ENCODE measurements at regions not wholly inside any gene's neighbourhood (a gene's known extent, or its start where the extent isn't known, plus 50 kb on each side); places are given as distances from the start of the nearest gene placed in this dataset.
A peak's percentile ranks its signal among the peaks of the same experiment; 100 is the strongest.
"Not testable (repeated sequence)": the region's sequence is repeated elsewhere in the genome, so short reads cannot be mapped to it uniquely, and the experiment has no call there.

- ATAC-seq; DNase-seq (ENCODE audit: low spot score); FAIRE-seq; H3K9ac ChIP-seq (ENCODE audit: insufficient read depth, low read depth, low read length); POLR2A ChIA-PET; H3K4me1 ChIP-seq (ENCODE audit: insufficient read depth, low read length); in situ Hi-C loops (cut with HindIII; ENCODE audit: extremely low pct_ligation_motif_present, low pct_unique_long_range_greater_than_20kb); H3K79me2 ChIP-seq (ENCODE audit: insufficient read depth, low read length); H3K27me3 ChIP-seq (ENCODE audit: control insufficient read depth in 1 of 2, insufficient read depth in 2 of 2, low read length in 2 of 2); H2AFZ ChIP-seq (ENCODE audit: low read length); H3K4me3 ChIP-seq (replicated peaks in 1 of 3; ENCODE audit: insufficient read depth in 1 of 3, low read depth in 2 of 3, low read length in 3 of 3); CTCF ChIA-PET (ENCODE audit: low intra/inter-chr PET ratio, low total read pairs); H3K27ac ChIP-seq (ENCODE audit: extremely low read length, insufficient read depth, low read length); H3K9me3 ChIP-seq (ENCODE audit: low read length); intact Hi-C loops (cut with micrococcal nuclease; ENCODE audit: unreplicated experiment); H3K36me3 ChIP-seq (replicated peaks in 1 of 2; ENCODE audit: control insufficient read depth in 1 of 2, insufficient read depth in 2 of 2, low read length in 2 of 2); BruUV-seq (replicated peaks); H4K20me1 ChIP-seq (ENCODE audit: insufficient read depth, low read length); H3K4me2 ChIP-seq (ENCODE audit: low read depth, low read length): not testable (repeated sequence)
- WGBS (ENCODE audit: low lambda C conversion rate) = 4% methylated on average over 3 of the region's 4 CpGs
Measured at GRCh38 chr1:120357046-120357445, 57.8 kb upstream of the NBPF8 start.

GRCh38 chr1:120356170-120356569 is 58.7 kb upstream of the NBPF8 start:
- H3K79me2 ChIP-seq (ENCODE audit: insufficient read depth, low read length); H3K27ac ChIP-seq (ENCODE audit: extremely low read length, insufficient read depth, low read length); H3K27me3 ChIP-seq (ENCODE audit: control insufficient read depth in 1 of 2, insufficient read depth in 2 of 2, low read length in 2 of 2); H3K9ac ChIP-seq (ENCODE audit: insufficient read depth, low read depth, low read length); H3K36me3 ChIP-seq (replicated peaks in 1 of 2; ENCODE audit: control insufficient read depth in 1 of 2, insufficient read depth in 2 of 2, low read length in 2 of 2); BruUV-seq (replicated peaks); H3K4me3 ChIP-seq (replicated peaks in 1 of 3; ENCODE audit: insufficient read depth in 1 of 3, low read depth in 2 of 3, low read length in 3 of 3); H3K4me1 ChIP-seq (ENCODE audit: insufficient read depth, low read length); FAIRE-seq; H3K4me2 ChIP-seq (ENCODE audit: low read depth, low read length); ATAC-seq; POLR2A ChIA-PET; H4K20me1 ChIP-seq (ENCODE audit: insufficient read depth, low read length); H2AFZ ChIP-seq (ENCODE audit: low read length); H3K9me3 ChIP-seq (ENCODE audit: low read length); intact Hi-C loops (cut with micrococcal nuclease; ENCODE audit: unreplicated experiment); in situ Hi-C loops (cut with HindIII; ENCODE audit: extremely low pct_ligation_motif_present, low pct_unique_long_range_greater_than_20kb); CTCF ChIA-PET (ENCODE audit: low intra/inter-chr PET ratio, low total read pairs): not testable (repeated sequence)
- TF ChIP-seq STAG1 (CRISPR knock-in tag; IDR thresholded peaks at IDR 0.05) = peak; percentile 49
- 14% methylated on average over 3 of the region's 8 CpGs for WGBS (ENCODE audit: low lambda C conversion rate)
- DNase-seq (ENCODE audit: low spot score) = peak; percentile 1

GRCh38 chr1:120354618-120355184 is 60.1 kb upstream of the NBPF8 start:
- H3K4me2 ChIP-seq (ENCODE audit: low read depth, low read length) = peak overlapping the region; percentile 32; the same call in 1 of the 2 replicates
- in situ Hi-C loops (cut with HindIII; ENCODE audit: extremely low pct_ligation_motif_present, low pct_unique_long_range_greater_than_20kb); FAIRE-seq; H2AFZ ChIP-seq (ENCODE audit: low read length); H3K36me3 ChIP-seq (replicated peaks in 1 of 2; ENCODE audit: control insufficient read depth in 1 of 2, insufficient read depth in 2 of 2, low read length in 2 of 2); H3K4me1 ChIP-seq (ENCODE audit: insufficient read depth, low read length); H3K9ac ChIP-seq (ENCODE audit: insufficient read depth, low read depth, low read length); BruUV-seq (replicated peaks); CTCF ChIA-PET (ENCODE audit: low intra/inter-chr PET ratio, low total read pairs); intact Hi-C loops (cut with micrococcal nuclease; ENCODE audit: unreplicated experiment); H4K20me1 ChIP-seq (ENCODE audit: insufficient read depth, low read length); H3K79me2 ChIP-seq (ENCODE audit: insufficient read depth, low read length); POLR2A ChIA-PET; H3K27me3 ChIP-seq (ENCODE audit: control insufficient read depth in 1 of 2, insufficient read depth in 2 of 2, low read length in 2 of 2); H3K9me3 ChIP-seq (ENCODE audit: low read length); H3K27ac ChIP-seq (ENCODE audit: extremely low read length, insufficient read depth, low read length): not testable (repeated sequence)
- 0% methylated on average over 3 of the region's 30 CpGs for WGBS (ENCODE audit: low lambda C conversion rate)
- DNase-seq (ENCODE audit: low spot score) = peak; percentile 11
- peak overlapping the region in 1 of 3 experiments; percentile 29; a peak in 3 of 6 replicates for H3K4me3 ChIP-seq (replicated peaks in 1 of 3; ENCODE audit: insufficient read depth in 1 of 3, low read depth in 2 of 3, low read length in 3 of 3)
- TF ChIP-seq GABPB1 (CRISPR knock-in tag; IDR thresholded peaks at IDR 0.05) (peak; percentile 56), POLR2A (IDR thresholded peaks at IDR 0.05; ENCODE audit: insufficient read depth in 1 of 2, low read depth in 2 of 2, low read length in 2 of 2) (peak in 1 of 2 experiments; percentile 50; a peak in 1 of 4 replicates), GZF1 (CRISPR knock-in tag; IDR thresholded peaks at IDR 0.05) (0 out of 2 replicates have a peak, but pooled peaks have one; percentile 39), SNAPC2 (CRISPR knock-in tag; IDR thresholded peaks at IDR 0.05) (peak; percentile 96), SNAPC4 (CRISPR knock-in tag; IDR thresholded peaks at IDR 0.05) (peak; percentile 98), SNAPC5 (CRISPR knock-in tag; IDR thresholded peaks at IDR 0.05; ENCODE audit: borderline replicate concordance) (peak; percentile 89; the same call in 1 of the 2 replicates)
- ATAC-seq = peak; percentile 98

All from HepG2 (cell line).